Heart left ventricle (tissue), 16 donors: ENCODE measurements at regions not wholly inside any gene's neighbourhood (a gene's known extent, or its start where the extent isn't known, plus 50 kb on each side); places are given as distances from the start of the nearest gene placed in this dataset.

ENCODE experiments used
- ATAC-seq, 4 donors: fragments of 200-7000 bp; cut with Tn5 transposase; one replicate each; pipeline ENCODE4 v1.9.1; 2020 to 2022; ENCODE audit warnings: moderate library complexity in 4 of 4, mild to moderate bottlenecking in 3 of 4, moderate number of reproducible peaks in 1 of 4
- DNase-seq, 5 donors: peaks; one replicate each; pipeline ENCODE4 v3.0.0-alpha.2; 2020
- H3K27ac ChIP-seq, 12 donors: fragments of 200-600 bp; sonication (generic) in 4 of 12; one replicate each; pipeline versions ENCODE4 v1.5.0 to v1.8.0; 2016 to 2022; ENCODE audit warnings: mild to moderate bottlenecking in 2 of 12
- H3K27me3 ChIP-seq, 9 donors: fragments of 200-600 bp; sonication (generic) in 2 of 9; one replicate each; pipeline versions ENCODE4 v1.5.1 to v1.8.0; 2016 to 2022; ENCODE audit warnings: mild to moderate bottlenecking in 3 of 9
- H3K36me3 ChIP-seq, 9 donors: fragments of 200-600 bp; sonication (generic) in 2 of 9; one replicate each; pipeline versions ENCODE4 v1.5.0 to v1.8.0; 2018 to 2022; ENCODE audit warnings: mild to moderate bottlenecking in 2 of 9
- H3K4me1 ChIP-seq, 12 donors: fragments of 200-600 bp; sonication (generic) in 4 of 12; one replicate each; pipeline versions ENCODE4 v1.5.0 to v1.8.0; 2016 to 2022; ENCODE audit warnings: mild to moderate bottlenecking in 3 of 12
- H3K4me3 ChIP-seq, 12 donors: fragments of 200-600 bp; sonication (generic) in 4 of 12; one replicate each; pipeline versions ENCODE4 v1.5.0 to v1.8.0; 2017 to 2022; ENCODE audit warnings: mild to moderate bottlenecking in 9 of 12, moderate library complexity in 4 of 12
- H3K9me3 ChIP-seq, 12 donors: fragments of 200-600 bp; sonication (generic) in 4 of 12; one replicate each; pipeline versions ENCODE4 v1.5.0 to v1.8.0; 2016 to 2022; ENCODE audit warnings: mild to moderate bottlenecking in 1 of 12
- POLR2A ChIP-seq, 2 donors: fragments of 450-650 bp; IDR thresholded peaks; one replicate each; pipeline ENCODE4 v1.6.1; 2017; ENCODE audit warnings: antibody characterized with exemption in 2 of 2, mild to moderate bottlenecking in 2 of 2, moderate library complexity in 2 of 2
- WGBS, 4 donors: extraction: QIAGEN DNeasy Blood & Tissue Kit in 2 of 4; methylation state at CpG; one replicate each; pipeline versions ENCODE4 v1.1.5 to v1.1.7; 2013 to 2018; 5-methylcytosine and 5-hydroxymethylcytosine counted together
- intact Hi-C, 10 donors: fragments of 100-400 bp; cut with DNase I; formaldehyde crosslinking; loops; one replicate each; pipeline versions ENCODE4 v1.11.1 to v1.14.2; 2022
- TF ChIP-seq, protein P1 (sequence below), 12 donors: fragments of 200-600 bp; sonication (generic) in 4 of 12; IDR thresholded peaks; one replicate each; pipeline versions ENCODE4 v1.5.0 to v1.8.0; 2018 to 2022; ENCODE audit warnings: antibody characterized with exemption in 12 of 12, mild to moderate bottlenecking in 5 of 12
- donor health status: ischemic (EF 13 %, LVEDD 7.1; RV severe dilation, severe dysfunction).
- donor health status: healthy with polysubstance abuse.
- donor health status: DM: no; HTN: yes; CAD: no.
- donor health status: DM: no; HTN: no; CAD: no.
- donor health status: ischemic (EF 25% LVEDD 6.9; RV normal size, moderate dysfunction).
- donor health status: ischemic (EF 25% LVEDD 5.7; RV mildly dilated, moderate dysfunction).
- donor health status: healthy.
- donor health status: DM: yes; HTN: yes; CAD: no.
- donor health status: ischemic (EF 35%, LVEDD 5.7; RV mildly dilated, moderate dysfunction).
- donor health status: nonischemic (EF 11% LVEDD 7.7; RV severe dilation, severe dysfunction).
- donor health status: DM: yes; HTN: yes; CAD: no.
- donor health status: PGD.
- donor health status: ischemic (EF 29% LVEDD 5.4; RV normal size, mild dysfunction).
- donor health status: nonischemic (EF 23%, LVEDD 6.1; RV moderate dilation, normal function).

DNA sequence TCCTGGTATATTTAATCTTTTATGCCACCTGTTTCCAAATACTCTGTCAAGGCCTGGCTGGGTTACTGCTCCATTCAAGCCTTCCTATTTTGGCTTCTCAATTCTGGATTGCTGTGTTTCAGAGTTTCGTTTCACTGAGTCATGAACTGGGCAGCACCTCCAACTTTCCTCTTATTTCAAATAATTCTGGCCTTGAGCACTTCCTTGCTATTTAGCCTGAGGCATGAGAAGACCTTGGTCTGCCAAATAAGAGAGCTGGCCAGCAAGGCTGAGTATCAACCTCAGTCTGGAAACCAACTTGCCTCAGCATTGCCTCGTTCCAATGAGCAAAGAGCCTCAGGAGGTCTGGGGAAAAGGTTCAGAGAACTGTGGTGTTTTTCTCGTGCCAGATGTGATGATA lies 66.6 kb downstream of the TNFAIP3 start:
- no peaks in the 10 kb centered on the region for H3K27me3 ChIP-seq
- intact Hi-C loops, result loop anchor here in 3 of 10 donors (5.0 to 10.0 kb wide), 3 partner anchors 51 to 139 kb away; no protein-coding TSS in a partner anchor
- DNase-seq (peak in 4 of 5 donors; percentile 13 to 48 (median 30)), ATAC-seq (peak; percentile 47 to 91 (median 87))
- H3K27ac ChIP-seq, result no peak overlapping the region
- 59 to 65% (median 62%) methylated on average over 3 of the region's 3 CpGs for WGBS, 4 donors
- H3K4me3 ChIP-seq, result no peak overlapping the region
- H3K9me3 ChIP-seq, result peaks cover 0 to 26% (median 9%) of the 10 kb centered on the region in 12 donors
- peaks cover 0 to 9% (median 0%) of the 10 kb centered on the region in 12 donors for H3K4me1 ChIP-seq
- H3K36me3 ChIP-seq, result no peaks in the 10 kb centered on the region
- TF ChIP-seq POLR2A (IDR thresholded peaks at IDR 0.05), result no peak
- TF ChIP-seq, protein P1, sequence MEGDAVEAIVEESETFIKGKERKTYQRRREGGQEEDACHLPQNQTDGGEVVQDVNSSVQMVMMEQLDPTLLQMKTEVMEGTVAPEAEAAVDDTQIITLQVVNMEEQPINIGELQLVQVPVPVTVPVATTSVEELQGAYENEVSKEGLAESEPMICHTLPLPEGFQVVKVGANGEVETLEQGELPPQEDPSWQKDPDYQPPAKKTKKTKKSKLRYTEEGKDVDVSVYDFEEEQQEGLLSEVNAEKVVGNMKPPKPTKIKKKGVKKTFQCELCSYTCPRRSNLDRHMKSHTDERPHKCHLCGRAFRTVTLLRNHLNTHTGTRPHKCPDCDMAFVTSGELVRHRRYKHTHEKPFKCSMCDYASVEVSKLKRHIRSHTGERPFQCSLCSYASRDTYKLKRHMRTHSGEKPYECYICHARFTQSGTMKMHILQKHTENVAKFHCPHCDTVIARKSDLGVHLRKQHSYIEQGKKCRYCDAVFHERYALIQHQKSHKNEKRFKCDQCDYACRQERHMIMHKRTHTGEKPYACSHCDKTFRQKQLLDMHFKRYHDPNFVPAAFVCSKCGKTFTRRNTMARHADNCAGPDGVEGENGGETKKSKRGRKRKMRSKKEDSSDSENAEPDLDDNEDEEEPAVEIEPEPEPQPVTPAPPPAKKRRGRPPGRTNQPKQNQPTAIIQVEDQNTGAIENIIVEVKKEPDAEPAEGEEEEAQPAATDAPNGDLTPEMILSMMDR (IDR thresholded peaks at IDR 0.05), result no peak

DNA sequence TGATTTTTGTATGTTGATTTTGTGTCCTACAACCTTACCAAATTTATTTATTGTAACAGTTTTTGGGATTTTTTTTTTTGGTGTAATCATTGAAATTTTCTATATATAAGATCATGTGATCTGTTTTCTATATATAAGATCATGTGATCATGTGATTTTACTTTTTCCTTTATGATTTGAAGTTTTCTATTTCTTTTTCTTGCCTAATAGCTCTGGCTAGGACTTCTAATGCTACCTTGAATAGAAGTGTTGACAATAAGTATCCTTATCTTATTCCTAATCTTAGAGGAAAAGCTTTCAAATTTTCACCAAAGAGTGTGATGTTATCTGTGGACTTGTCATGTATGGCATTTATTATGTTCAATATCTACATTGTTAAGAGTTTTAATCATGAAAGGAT lies 69.7 kb downstream of the TNFAIP3 start:
- no peak overlapping the region for H3K4me3 ChIP-seq
- ATAC-seq (no peak), DNase-seq (no peak)
- H3K9me3 ChIP-seq, result peaks cover 0 to 32% (median 9%) of the 10 kb centered on the region in 12 donors
- H3K4me1 ChIP-seq, result peaks cover 0 to 7% (median 0%) of the 10 kb centered on the region in 12 donors
- intact Hi-C loops, result loop anchor here in 2 of 10 donors (10.0 kb wide), 2 partner anchors 62 to 142 kb away; no protein-coding TSS in a partner anchor
- no peaks in the 10 kb centered on the region for H3K27me3 ChIP-seq
- no peak overlapping the region for H3K27ac ChIP-seq
- no peak for TF ChIP-seq POLR2A (IDR thresholded peaks at IDR 0.05)
- TF ChIP-seq, protein P1 (IDR thresholded peaks at IDR 0.05), result no peak
- no peaks in the 10 kb centered on the region for H3K36me3 ChIP-seq

DNA sequence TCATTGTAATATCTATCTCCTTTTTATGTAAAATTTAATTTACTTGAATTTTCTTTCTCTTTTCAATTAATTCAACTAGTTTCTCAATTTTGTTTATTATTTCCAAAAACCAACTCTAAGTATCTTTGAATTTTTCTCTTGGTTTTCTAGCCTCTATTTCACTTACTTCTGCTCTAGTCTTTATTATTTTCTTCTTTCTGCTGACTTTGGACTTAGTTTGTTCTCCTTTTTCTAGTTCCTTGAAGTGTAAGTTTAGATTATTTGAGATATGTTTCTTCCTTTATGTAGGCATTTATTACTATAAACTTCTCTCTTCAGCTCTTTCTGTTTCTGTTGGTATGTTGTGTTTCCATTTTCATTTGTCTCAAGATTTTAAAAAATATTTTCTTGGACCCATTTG lies 70.8 kb downstream of the TNFAIP3 start:
- no peak for ATAC-seq
- no peak for DNase-seq
- Histone ChIP-seq H3K27ac (peak overlapping the region in 1 of 12 donors; percentile 22), H3K27me3 (no peaks in the 10 kb centered on the region), H3K4me1 (peaks cover 0 to 6% (median 0%) of the 10 kb centered on the region in 12 donors), H3K36me3 (no peaks in the 10 kb centered on the region), H3K9me3 (peaks cover 0 to 32% (median 9%) of the 10 kb centered on the region in 12 donors), H3K4me3 (no peak overlapping the region)
- TF ChIP-seq POLR2A (IDR thresholded peaks at IDR 0.05), result no peak
- TF ChIP-seq, protein P1 (IDR thresholded peaks at IDR 0.05), result no peak
- intact Hi-C loops, result loop anchor here in 3 of 10 donors (2.0 to 10.0 kb wide), 3 partner anchors 63 to 143 kb away; no protein-coding TSS in a partner anchor

DNA sequence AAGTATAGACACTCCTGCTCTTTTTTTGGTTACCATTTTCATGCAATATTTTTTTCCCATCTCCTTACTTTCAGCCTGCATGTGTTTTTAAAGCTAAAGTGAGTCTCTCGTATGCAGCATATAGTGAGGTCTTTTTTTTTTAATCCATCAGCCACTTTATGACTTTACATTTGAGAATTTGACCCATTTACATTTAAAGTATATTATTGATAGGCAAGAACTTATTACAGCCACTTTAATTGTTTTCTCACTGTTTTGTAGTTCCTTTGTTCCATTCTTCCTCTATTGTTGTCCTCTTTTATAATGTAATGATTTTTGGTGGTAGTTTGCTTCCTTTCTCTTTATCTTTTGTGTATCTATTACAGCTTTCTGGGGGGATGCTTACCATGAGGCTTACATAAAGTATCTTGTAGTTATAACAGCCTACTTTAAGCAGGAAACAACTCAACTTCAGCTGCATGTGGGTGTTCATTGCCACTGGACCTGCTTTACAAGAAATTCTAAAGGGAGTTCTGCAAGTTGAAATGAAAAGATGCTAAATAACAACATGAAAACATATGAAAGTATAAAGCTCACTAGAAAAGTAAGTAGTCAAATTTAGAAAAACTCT lies 71.8 kb downstream of the TNFAIP3 start:
- DNase-seq, result no peak
- no peaks in the 10 kb centered on the region for H3K27me3 ChIP-seq
- H3K36me3 ChIP-seq, result no peaks in the 10 kb centered on the region
- H3K4me1 ChIP-seq, result peaks cover 0 to 6% (median 0%) of the 10 kb centered on the region in 12 donors
- TF ChIP-seq, protein P1 (IDR thresholded peaks at IDR 0.05), result no peak
- no peak for TF ChIP-seq POLR2A (IDR thresholded peaks at IDR 0.05)
- ATAC-seq, result no peak
- intact Hi-C loops, result loop anchor here in 3 of 10 donors (2.0 to 10.0 kb wide), 3 partner anchors 64 to 144 kb away; no protein-coding TSS in a partner anchor
- H3K9me3 ChIP-seq, result peaks cover 0 to 32% (median 9%) of the 10 kb centered on the region in 12 donors
- H3K4me3 ChIP-seq, result no peak overlapping the region
- WGBS, 4 donors, result 93 to 97% (median 94%) methylated on average over 1 of the region's 1 CpG
- H3K27ac ChIP-seq, result peak overlapping the region in 1 of 12 donors; percentile 22
